Loucy (cell line): ENCODE measurements at regions not wholly inside any gene's neighbourhood (a gene's known extent, or its start where the extent isn't known, plus 50 kb on each side); places are given as distances from the start of the nearest gene placed in this dataset.

Source experiments
- EZH2phosphoT487 ChIP-seq: fragments of 200-600 bp; IDR thresholded peaks from 2 replicates; pipeline ENCODE4 v1.6.1; 2018; ENCODE audit warnings: antibody characterized with exemption, mild to moderate bottlenecking, moderate library complexity, borderline replicate concordance
- TF ChIP-seq, protein P1 (sequence below): fragments of 200-600 bp; sonication (generic); conservative IDR thresholded peaks from 2 replicates; pipeline ENCODE4 v1.5.1; 2014; ENCODE audit warnings: mild to moderate bottlenecking, antibody characterized with exemption, low read length

DNA sequence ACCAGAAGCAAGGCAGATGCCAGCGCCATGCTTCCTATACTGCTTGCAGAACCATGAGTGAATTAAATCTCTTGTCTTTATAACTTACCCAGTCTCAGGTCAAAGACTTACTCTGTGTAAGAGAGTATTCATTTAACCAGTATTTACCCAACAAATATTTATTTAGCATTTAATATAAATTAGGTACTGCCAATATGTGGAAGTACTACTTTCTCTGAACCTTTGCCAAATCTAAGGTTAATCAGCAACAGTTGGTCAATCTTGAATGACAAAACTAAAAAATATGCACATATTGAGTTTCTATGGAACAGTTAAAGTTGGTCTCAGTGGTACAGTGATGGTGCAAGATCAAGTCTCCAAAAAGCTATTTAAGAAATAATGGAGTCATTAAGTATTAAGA is 155.9 kb upstream of the CCNG1 start:
- TF ChIP-seq, protein P1, sequence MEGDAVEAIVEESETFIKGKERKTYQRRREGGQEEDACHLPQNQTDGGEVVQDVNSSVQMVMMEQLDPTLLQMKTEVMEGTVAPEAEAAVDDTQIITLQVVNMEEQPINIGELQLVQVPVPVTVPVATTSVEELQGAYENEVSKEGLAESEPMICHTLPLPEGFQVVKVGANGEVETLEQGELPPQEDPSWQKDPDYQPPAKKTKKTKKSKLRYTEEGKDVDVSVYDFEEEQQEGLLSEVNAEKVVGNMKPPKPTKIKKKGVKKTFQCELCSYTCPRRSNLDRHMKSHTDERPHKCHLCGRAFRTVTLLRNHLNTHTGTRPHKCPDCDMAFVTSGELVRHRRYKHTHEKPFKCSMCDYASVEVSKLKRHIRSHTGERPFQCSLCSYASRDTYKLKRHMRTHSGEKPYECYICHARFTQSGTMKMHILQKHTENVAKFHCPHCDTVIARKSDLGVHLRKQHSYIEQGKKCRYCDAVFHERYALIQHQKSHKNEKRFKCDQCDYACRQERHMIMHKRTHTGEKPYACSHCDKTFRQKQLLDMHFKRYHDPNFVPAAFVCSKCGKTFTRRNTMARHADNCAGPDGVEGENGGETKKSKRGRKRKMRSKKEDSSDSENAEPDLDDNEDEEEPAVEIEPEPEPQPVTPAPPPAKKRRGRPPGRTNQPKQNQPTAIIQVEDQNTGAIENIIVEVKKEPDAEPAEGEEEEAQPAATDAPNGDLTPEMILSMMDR, result no peak
- TF ChIP-seq EZH2phosphoT487, result no peak
